Nucleus accumbens (tissue), 56 donors: ENCODE measurements at regions not wholly inside any gene's neighbourhood (a gene's known extent, or its start where the extent isn't known, plus 50 kb on each side); places are given as distances from the start of the nearest gene placed in this dataset.
A peak's percentile ranks its signal among the peaks of the same experiment; 100 is the strongest.
"Not testable (repeated sequence)": the region's sequence is repeated elsewhere in the genome, so short reads cannot be mapped to it uniquely, and the experiment has no call there.

Source experiments
- DNase-seq, 56 donors: peaks; one replicate each; lab custom pipeline; 2025; lab: John Stamatoyannopoulos, UW

- DNase-seq: no peak
These were observed 348.5 kb downstream of the TCERG1L start for GRCh38 chr10:130963052-130963393.

DNA sequence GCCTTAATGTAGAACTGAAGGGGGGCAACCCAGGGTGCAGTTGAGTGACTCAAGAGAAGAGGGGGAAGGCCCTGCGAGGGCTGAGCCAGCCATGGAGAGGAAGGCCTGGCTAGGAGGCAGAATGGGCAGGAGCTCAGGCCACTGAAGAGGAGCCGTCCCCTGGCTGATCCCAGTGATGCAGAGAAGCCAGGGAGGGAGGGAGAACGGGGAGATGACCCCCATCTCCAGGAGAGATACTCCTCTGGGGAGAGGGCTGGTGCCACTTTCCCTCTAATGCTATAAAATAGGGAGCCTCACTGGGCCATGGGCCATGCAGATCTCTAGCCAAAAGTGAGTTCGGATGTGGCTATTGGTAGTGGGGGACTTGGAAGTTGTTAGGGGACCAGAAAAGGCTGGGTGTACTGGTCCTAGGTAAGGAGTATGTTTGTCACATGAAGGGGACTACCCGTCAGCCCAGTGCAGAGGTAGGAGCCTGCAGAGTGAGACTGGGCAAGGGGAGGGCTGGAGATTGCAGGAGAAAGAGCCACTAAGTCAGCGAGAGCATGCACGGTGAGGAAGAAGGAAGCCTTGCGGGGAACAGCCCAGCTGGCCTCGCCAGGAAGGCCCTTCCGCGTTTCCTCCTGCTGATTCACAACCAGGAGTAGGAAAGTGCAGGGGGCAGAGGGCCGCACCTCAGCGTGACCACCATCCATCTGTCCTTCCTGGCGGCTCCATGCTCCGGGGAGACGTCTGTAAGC, 347.6 kb downstream of the TCERG1L start:
- no peak for DNase-seq

GRCh38 chr10:130964771-130965170, 346.8 kb downstream of the TCERG1L start:
- no peak for DNase-seq

- no peak for DNase-seq
These were observed 344.4 kb downstream of the TCERG1L start for GRCh38 chr10:130967161-130967560.

DNA sequence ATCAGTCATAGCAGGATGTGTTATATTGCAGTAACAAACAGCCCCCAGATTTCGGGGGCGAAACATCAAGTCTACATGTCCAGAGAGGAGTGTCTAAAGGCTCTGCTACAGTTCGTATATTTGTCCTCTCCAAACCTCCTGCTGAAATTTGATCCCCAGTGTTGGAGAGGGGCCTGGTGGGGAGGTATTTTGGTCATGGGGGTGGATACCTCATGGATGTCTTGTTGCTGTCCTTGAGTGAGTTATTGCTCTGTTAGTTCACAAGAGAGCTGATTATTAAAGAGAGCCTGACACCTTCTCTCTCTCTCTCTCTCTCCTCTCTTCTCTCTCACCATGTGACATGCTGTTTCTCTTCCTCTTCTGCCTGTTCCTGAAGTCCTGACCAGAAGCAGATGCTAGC, 343.7 kb downstream of the TCERG1L start:
- peak in 1 of 56 donors; percentile 3 for DNase-seq

DNA sequence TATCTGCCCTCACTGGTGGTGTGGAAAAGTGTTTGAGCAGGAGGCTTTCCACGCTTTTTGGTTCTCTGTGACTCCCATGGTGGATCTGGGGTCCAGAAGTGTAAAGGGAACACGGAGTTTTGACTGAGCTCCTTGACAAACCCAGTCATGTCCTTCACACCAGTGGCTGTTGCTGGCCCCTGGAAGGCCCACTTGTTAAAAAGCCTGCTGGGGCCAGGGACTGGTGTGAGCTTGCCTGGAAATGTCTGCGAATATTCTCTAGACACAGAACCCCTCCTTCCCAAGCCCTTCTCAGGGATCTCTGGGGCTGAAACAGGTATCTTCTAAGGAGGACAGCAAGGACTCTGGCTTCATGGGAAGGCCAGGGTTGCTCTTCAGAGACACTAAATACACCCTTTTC, 343.0 kb downstream of the TCERG1L start:
- no peak for DNase-seq

GRCh38 chr10:130968964-130969363, 342.6 kb downstream of the TCERG1L start:
- no peak for DNase-seq

DNA sequence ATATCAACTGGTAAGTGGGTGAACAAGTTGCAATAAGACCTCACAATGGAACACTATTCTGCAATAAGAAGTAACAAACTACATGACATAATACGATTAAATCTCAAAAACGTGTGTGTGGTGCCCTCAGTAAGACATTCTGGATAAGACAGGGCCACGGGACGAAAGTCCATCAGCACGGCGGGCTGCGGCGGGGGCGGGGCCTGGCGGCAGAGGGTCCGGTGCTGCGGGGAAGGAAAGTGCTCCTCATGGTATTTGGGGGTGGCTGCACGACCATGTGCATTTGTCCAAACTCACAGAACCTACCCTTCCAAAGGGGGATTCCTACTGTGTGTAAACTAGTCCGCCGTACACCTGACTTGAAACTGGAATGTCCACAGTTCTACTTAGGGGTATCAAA, 341.8 kb downstream of the TCERG1L start:
- DNase-seq: no peak

DNA sequence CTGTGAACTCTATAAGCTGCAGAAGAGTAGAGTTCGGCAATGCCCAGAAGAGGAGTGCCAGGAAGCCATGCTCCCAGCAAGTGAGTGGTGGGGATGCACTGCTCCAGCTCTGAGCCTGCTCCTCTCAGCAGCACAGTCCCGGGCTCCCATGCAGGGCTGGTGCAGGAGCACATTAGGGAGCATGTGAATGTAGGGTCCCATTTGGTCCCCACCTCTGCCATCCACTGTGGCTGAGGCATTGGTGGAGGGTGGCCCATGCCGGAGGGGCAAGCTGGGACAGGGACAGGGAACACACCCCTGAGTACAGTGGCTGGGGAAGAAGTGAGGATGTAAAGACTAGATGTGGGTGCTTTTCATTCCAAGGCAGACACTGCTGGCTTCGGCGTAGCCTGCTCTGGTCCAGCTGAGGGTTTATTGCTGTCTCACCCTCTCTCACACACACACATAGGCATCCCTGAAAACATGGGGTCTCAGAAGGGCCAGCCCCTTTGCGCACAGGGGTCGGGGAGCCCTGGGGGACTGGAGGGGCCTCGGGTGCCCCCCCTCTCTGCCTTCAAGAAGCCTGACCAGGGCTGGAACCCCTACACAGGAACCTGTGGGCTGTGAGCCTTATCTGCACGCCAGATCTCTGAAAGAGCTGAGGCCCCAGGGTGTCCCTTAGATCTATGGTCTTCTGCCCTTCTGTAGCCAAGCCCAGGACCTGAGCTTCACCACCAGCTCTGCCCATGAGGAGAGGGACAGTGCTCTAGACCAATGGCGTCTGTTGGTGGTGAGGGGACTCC, 341.0 kb downstream of the TCERG1L start:
- no peak for DNase-seq

GRCh38 chr10:130971123-130971435, 340.4 kb downstream of the TCERG1L start:
- DNase-seq: no peak

DNA sequence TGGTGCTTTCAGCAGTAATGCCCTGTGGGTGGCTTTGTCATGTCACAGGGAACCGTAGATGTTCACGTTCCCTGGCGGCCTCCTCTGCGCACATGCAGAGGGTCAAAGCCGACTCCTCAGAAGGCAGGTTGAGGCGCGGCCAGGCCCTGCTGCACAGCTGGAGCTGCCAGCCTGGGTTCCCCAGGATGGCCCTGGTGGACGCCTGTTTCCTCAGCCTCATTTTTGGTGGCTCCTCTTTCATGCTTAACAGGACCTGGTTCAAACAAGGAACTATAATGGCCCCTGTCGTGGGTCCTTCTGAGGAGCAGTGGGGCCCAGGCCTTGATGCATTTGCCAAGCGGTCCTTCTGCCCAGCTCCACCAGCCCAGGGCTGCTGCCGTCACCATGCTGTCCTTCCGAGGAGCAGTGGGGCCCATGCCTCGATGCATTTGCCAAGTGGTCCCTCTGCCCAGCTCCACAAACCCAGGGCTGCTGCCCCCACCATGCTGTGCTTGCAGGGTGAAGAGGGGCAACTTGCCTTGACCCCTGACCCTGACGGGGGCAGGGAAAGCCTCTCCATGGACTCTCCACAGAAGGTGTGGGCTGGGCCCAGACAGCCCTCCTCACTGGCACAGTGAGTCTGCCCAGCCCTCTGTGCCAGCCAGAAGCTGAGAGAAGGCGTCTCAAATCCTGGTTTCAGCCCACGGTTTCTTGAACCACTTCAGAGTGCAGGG, 338.2 kb downstream of the TCERG1L start:
- no peak for DNase-seq

- DNase-seq: no peak
These were observed 337.4 kb downstream of the TCERG1L start for GRCh38 chr10:130974166-130974565.

GRCh38 chr10:130975351-130975750, 336.2 kb downstream of the TCERG1L start:
- not testable (repeated sequence) for DNase-seq

GRCh38 chr10:130982802-130983201, 328.7 kb downstream of the TCERG1L start:
- DNase-seq: no peak

- no peak for DNase-seq
These were observed 327.8 kb downstream of the TCERG1L start for GRCh38 chr10:130983749-130984148.

DNA sequence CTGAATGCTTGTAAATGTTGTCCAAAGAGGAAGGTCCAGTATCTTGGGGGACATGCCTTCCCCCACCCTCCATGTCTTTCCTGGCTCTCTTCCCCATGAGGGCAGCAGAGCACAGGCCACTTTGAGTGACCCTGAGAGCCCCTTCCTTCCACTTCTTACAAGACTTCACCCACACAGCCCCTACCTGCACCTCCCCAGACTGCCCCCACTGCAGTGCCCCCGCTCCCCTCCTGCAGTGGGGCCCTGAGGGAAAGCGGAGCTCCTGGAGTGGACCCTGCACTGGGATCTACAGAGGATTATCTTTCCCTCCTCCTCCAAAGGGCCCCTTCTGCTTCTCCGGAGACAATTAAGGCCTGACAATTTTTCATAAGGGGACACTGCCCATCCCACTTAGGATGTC, 326.8 kb downstream of the TCERG1L start:
- no peak for DNase-seq

DNA sequence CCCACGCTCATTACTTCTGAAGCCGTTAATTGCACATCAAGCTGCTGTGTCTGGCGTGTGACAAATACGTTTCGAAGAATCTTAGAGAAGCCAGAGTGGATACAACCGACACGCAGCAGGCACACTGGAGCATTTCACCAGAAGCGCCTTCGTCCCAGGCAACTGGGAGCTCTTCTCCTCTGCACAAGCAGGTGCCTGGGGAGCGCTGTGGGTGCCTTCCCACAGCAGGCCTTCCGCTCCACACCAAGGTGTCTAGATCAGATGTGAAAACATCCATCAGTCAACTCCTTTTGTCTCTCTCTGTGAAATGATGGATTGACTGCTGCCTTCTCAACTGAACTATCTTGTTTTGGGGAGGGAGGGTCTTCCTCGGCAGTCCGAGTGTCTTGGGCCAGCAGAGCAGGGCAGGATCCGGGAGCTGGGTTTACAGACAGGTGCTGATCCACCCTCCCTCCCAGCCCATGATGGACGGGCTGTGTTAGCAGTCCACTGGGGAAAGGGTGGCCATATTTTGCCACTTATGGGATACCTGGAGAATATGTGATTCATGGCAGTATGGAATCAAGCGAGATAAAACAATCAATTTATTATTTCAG, 326.3 kb downstream of the TCERG1L start:
- no peak for DNase-seq

- peak in 3 of 56 donors; percentile 12 to 29 (median 22) for DNase-seq
These were observed 324.7 kb downstream of the TCERG1L start for GRCh38 chr10:130986846-130987245.

DNA sequence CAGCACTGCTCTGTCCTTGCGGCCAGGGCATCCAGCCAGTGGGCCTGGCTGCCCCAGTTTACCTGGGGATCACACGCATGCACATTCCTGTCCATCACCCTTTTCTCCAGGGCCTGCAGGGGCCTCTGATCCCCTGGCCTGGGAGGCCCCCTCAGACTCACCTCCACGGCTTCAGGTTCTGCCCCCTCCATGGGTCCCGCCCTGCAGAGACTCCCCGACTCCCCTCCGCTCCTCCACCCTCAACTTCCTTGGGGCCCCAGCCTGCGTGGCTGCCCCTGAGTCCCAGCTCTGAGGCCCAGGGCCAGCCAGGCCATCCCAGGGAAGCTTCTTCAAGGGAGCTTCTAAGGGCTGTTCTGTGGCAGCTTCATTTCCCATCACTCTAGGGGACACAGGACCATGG, 324.1 kb downstream of the TCERG1L start:
- no peak for DNase-seq

GRCh38 chr10:130989670-130990232, 321.8 kb downstream of the TCERG1L start:
- DNase-seq: no peak

DNA sequence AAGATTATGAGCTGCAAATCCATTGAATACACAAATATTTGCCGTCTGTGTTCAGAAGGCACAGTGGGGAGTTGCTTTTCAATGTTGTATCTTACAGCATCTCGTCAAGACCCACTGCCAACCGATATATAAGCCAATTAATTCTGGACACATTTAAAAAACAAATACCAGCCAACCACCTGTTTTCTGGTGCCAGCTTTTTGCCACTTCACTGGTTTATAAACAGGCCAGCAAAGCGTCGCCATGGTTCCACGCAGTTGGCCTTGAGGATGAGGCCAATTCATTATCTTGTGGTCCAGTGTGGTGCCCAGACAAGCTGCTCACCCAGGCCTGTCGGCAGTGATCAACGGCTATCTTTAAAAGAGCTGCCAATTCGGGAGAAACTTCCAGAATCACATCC, 321.0 kb downstream of the TCERG1L start:
- peak in 4 of 56 donors; percentile 8 to 34 (median 20) for DNase-seq
